ENCODE measurements at regions not wholly inside any gene's neighbourhood (a gene's known extent, or its start where the extent isn't known, plus 50 kb on each side); places are given as distances from the start of the nearest gene placed in this dataset.

- H3K4me3 ChIP-seq (ENCODE audit: low read depth, low read length): no peak overlapping the region
- TF ChIP-seq CTCF (IDR thresholded peaks at IDR 0.05; ENCODE audit: borderline replicate concordance, insufficient read depth, low read depth, low read length): no peak
These were observed 82.0 kb upstream of the AKIRIN2 start for GRCh38 chr6:87784051-87784450.

- TF ChIP-seq CTCF (IDR thresholded peaks at IDR 0.05; ENCODE audit: borderline replicate concordance, insufficient read depth, low read depth, low read length): no peak
- H3K4me3 ChIP-seq (ENCODE audit: low read depth, low read length): no peak overlapping the region
These were observed 77.5 kb upstream of the AKIRIN2 start for GRCh38 chr6:87779542-87779941.

- H3K4me3 ChIP-seq (ENCODE audit: low read depth, low read length): no peak overlapping the region
- TF ChIP-seq CTCF (IDR thresholded peaks at IDR 0.05; ENCODE audit: borderline replicate concordance, insufficient read depth, low read depth, low read length): no peak
These were observed 70.8 kb upstream of the AKIRIN2 start for GRCh38 chr6:87772597-87773530.

- H3K4me3 ChIP-seq (ENCODE audit: low read depth, low read length): no peak overlapping the region
- no peak for TF ChIP-seq CTCF (IDR thresholded peaks at IDR 0.05; ENCODE audit: borderline replicate concordance, insufficient read depth, low read depth, low read length)
These were observed 65.4 kb upstream of the AKIRIN2 start for GRCh38 chr6:87767478-87767877.

- TF ChIP-seq CTCF (IDR thresholded peaks at IDR 0.05; ENCODE audit: borderline replicate concordance, insufficient read depth, low read depth, low read length): no peak
These were observed 64.2 kb upstream of the AKIRIN2 start for GRCh38 chr6:87766211-87766610.

GRCh38 chr6:87763901-87764300 lies 61.9 kb upstream of the AKIRIN2 start:
- no peak for TF ChIP-seq CTCF (IDR thresholded peaks at IDR 0.05; ENCODE audit: borderline replicate concordance, insufficient read depth, low read depth, low read length)
- H3K4me3 ChIP-seq (ENCODE audit: low read depth, low read length): no peak overlapping the region

More at GRCh38 chr6:87766211-87766610, 64.2 kb upstream of the AKIRIN2 start:
- no peak overlapping the region for H3K4me3 ChIP-seq (ENCODE audit: low read depth, low read length)

- no peak overlapping the region for H3K4me3 ChIP-seq (ENCODE audit: low read depth, low read length)
- no peak for TF ChIP-seq CTCF (IDR thresholded peaks at IDR 0.05; ENCODE audit: borderline replicate concordance, insufficient read depth, low read depth, low read length)
These were observed 61.2 kb upstream of the AKIRIN2 start for GRCh38 chr6:87763276-87763675.
